ENCODE measurements at regions not wholly inside any gene's neighbourhood (a gene's known extent, or its start where the extent isn't known, plus 50 kb on each side); places are given as distances from the start of the nearest gene placed in this dataset.

GRCh38 chr12:29070309-29070708 lies 78.8 kb upstream of the FAR2 start:
- Mint-ChIP-seq H3K4me1 (peaks cover 63 to 65% of the 10 kb centered on the region in 2 experiments), H3K9me3 (no peaks in the 10 kb centered on the region; a peak in 1 of 5 replicates), H3K4me3 (0 out of 5 replicates have a peak overlapping the region, but pooled peaks have one; percentile 2 to 10), H3K27me3 (ENCODE audit: low read depth) (no peaks in the 10 kb centered on the region), H3K27ac (peak overlapping the region in 2 of 3 experiments; percentile 88 to 95; a peak in 3 of 7 replicates), H3K36me3 (ENCODE audit: insufficient read depth in 1 of 3, low read depth in 3 of 3) (no peaks in the 10 kb centered on the region)
- H3K4me1 ChIP-seq (ENCODE audit: insufficient read depth, low read length), result peaks cover 12% of the 10 kb centered on the region
- no peaks in the 10 kb centered on the region for H3K9me3 ChIP-seq (ENCODE audit: control insufficient read depth, low read depth, low read length)
- H3K4me2 ChIP-seq (ENCODE audit: insufficient read depth, insufficient read length, low read length), result no peak overlapping the region
- H4K20me1 ChIP-seq (ENCODE audit: control insufficient read depth, insufficient read depth, insufficient read length), result no peaks in the 10 kb centered on the region
- H2BK120ac ChIP-seq (ENCODE audit: low read depth, low read length, poor library complexity, severe bottlenecking), result no peak overlapping the region
- H3K18ac ChIP-seq (ENCODE audit: insufficient read length, low read depth, low read length), result no peak overlapping the region
- no peaks in the 10 kb centered on the region for H3K23me2 ChIP-seq (ENCODE audit: insufficient read length, low read depth, low read length, poor library complexity, severe bottlenecking)
- no peaks in the 10 kb centered on the region for H3K27me3 ChIP-seq (ENCODE audit: insufficient read depth, low read length)
- no peak overlapping the region for H4K8ac ChIP-seq (replicated peaks; ENCODE audit: insufficient read length, low read depth, low read length)
- no peak overlapping the region for H3K9ac ChIP-seq (ENCODE audit: extremely low read depth, insufficient read length, low read length)
- no peak overlapping the region for H4K91ac ChIP-seq (ENCODE audit: insufficient read length, low read depth, low read length)
- H3K4ac ChIP-seq (ENCODE audit: low read depth, low read length), result no peak overlapping the region
- H3K79me2 ChIP-seq (ENCODE audit: insufficient read depth, low read length), result no peaks in the 10 kb centered on the region
- H2BK5ac ChIP-seq (ENCODE audit: insufficient read length, low read length), result no peak overlapping the region
- H3K79me1 ChIP-seq (ENCODE audit: insufficient read depth, low read depth, low read length, poor library complexity, severe bottlenecking), result no peaks in the 10 kb centered on the region
- H2BK20ac ChIP-seq (ENCODE audit: low read depth, low read length, poor library complexity, severe bottlenecking), result no peak overlapping the region
- no peak overlapping the region for H3K56ac ChIP-seq (ENCODE audit: insufficient read length, low read depth, low read length)
- no peak overlapping the region for H3K23ac ChIP-seq (ENCODE audit: insufficient read length, low read depth, low read length)
- DNase-seq, result no peak
- no peak overlapping the region for H3K27ac ChIP-seq (ENCODE audit: insufficient read length, low read depth, low read length)
- H2AFZ ChIP-seq (ENCODE audit: low read length), result no peak overlapping the region
- H2AK5ac ChIP-seq (ENCODE audit: insufficient read length, low read length), result no peak overlapping the region
- H3T11ph ChIP-seq (ENCODE audit: low read length), result no peak overlapping the region
- no peak overlapping the region for H4K5ac ChIP-seq (ENCODE audit: insufficient read length, low read depth, low read length)
- H2BK15ac ChIP-seq (ENCODE audit: low read depth, low read length), result no peak overlapping the region
- no peak overlapping the region for H3K14ac ChIP-seq (ENCODE audit: insufficient read depth, low read length)
- no peak overlapping the region for H2BK12ac ChIP-seq (ENCODE audit: insufficient read length, low read depth, low read length)
- no CpG with 5 or more reads among the region's 1 CpG for WGBS (ENCODE audit: extremely low coverage, insufficient read length, low lambda C conversion rate)
- no peak for TF ChIP-seq CTCF (conservative IDR thresholded peaks at IDR 0.05)

All from H9 (cell line).